ENCODE measurements at regions not wholly inside any gene's neighbourhood (a gene's known extent, or its start where the extent isn't known, plus 50 kb on each side); places are given as distances from the start of the nearest gene placed in this dataset.

DNA sequence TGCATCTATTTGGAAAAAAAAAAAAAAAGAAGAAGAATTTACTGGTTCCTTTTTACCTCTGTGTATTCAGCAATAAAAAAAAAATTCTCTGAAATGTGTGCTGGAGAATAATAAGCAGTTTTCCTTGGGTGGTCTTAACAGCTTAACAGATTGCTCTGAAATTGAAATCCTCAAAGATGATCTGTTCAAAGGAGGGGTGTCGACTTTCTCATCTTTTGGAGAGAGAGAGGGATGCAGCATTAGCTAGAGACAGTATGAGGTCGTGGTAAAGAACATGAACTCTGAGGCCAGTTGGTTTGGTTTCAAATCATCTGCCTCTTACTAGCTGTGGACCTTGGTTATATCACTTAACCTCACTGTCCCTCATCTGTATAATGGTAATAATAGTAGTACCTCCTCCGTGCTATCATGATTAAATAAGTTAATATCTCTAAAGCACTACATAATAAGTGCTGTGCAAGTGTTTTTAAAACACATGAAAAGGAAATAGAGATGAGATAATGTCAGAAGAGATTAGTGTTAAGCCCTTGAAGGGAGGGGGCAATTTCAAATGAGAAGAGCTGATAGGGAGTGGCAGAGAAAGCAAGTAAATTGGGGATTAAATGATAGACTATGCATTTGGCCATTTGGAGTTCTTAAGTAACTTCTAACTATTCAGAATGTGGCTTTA is 109.9 kb upstream of the LIMCH1 start:
- no peak for DNase-seq

DNA sequence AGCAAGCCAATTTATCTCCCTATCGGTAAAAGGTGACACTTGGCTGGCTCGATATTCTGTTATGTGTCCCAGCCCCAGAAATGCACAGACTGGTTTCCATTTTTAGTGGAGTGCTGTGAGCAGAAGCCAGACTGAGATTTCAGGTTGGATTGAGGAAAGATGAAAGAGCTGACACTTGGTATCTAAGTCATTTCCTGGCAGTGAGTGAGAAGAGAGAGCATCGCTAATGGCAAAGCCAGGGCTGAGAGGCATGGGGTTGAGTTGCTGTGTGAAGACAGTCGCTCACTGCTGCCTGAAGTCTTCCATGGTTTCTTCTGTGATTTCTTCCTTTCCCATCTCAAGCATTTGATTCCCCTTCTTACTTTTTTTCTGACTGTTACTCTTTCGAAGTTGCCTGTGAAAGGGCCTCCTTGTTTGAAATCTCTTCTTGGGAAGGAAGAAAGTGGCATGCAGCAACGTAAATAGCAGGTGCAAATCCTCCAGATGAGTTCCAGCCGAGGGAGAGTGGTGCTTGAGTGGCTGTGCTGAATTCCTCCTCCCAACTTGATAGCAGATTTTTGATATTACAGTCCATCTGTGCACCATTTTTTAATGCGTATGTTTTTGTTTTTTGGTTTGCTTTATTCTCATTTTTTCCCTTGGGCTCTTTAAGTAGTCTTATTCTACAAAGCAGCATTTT is 109.2 kb upstream of the LIMCH1 start:
- DNase-seq, result no peak

DNA sequence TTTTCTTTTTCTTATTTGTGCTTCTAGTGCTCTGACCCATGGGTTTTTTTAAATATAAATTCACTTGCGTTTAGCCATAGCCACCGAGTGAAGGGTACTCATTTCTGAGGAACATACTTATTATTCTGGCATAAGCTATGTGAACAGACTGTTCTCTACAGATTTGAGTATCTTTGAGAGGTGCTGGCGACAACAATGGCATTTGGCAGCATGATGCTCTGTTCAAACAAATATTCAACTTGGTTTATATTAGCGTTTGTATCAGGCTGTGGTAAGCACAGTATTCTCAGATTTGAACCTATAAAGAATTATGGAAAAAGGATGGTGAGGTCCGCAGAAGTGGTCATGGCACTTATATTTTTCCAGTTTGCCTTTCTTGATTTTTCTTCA is 108.7 kb upstream of the LIMCH1 start:
- DNase-seq, result no peak

DNA sequence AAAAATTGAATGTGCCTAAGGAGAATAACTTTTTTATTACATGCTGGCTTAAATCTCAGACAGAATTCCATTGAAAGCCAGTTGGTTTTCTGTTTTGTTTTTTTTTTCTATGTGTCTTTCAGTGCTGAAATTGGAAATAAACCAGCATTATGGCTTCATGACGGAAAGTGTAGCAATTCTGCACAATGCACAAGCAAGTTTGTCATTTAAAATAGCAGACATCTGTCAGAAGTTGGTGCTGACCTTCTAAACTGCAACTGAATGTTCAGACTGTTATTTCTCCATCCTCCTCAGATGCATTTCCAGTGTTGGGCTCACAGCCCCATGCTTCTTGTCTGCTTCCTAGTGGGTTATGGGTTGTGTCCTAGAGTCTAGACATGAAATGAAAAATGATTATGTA is 107.2 kb upstream of the LIMCH1 start:
- DNase-seq, result peak in 1 of 2 donors; percentile 73

DNA sequence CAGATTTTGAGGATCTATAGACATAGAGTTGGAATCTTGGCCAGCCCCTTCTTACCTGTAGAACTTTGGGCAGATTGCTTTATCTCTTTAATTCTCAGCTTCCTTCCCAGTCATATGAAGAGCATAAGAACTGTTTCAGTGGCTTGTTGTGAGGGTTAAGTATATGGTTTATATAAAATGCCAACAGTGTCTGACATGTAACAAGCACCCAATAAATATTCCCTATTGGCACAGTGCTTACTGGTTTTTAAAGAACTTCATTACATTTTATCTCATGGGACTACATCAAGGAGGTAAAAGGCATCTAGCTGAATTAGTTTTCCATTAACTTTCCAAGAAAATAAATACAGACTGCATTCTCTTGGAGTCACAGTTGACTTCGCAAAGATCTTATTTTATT is 106.7 kb upstream of the LIMCH1 start:
- no peak for DNase-seq

DNA sequence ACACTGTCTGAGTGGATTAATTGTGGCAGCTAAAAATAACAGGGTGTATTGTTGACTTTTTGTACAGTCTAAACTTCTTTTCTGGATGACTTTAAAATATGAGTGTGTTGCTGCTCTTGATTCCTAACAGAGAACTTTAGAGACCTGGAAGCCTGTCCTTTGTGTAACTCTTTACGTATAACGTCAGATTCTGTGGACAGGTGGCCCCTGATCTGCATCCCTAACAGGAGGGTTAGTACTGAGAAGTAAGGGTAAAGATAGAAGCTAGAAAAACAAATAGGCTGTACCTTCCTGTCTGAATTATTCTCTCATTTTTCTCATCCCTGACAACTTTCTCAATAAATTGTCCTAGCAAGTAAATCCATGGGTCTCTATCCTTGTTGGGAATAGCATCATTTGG is 105.7 kb upstream of the LIMCH1 start:
- DNase-seq, result no peak

DNA sequence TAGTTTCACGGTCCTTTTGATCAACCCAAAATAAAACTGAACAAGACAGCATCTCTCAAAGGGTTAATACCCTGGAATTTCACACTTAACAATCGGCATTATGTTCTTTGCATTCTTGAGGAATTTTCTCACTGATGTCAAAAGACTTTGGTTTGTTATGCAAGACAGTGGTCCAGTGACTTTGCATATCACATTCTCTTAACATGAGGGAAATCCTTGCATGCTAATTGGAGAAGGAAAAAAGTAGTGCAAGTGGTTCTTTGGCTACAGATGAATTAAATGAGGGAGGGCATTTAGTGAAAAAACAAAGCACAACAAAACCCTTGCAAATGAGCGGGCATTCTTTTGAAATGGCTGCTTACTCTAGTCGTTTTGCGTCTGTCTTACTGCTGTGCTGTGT is 105.1 kb upstream of the LIMCH1 start:
- DNase-seq, result peak in 1 of 2 donors; percentile 32

DNA sequence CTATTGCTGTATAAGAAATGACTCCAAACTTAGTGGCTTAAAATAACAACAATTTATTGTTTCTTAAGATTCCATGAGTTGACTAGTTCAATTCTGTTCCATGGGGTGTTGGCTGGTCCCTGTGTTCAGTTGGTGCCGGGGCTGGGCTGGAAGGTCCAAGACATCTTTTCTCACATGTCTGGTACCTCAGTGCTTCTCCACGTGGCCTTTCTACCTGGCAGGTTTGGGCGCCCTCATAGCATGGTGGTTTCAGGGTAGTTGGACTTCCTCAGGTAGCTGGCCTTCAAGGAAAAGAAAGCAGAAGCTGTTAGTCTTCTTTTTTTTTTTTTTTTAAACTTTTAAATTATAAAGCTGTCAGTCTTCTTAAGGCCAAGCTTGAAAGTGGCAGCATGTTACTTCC is 104.6 kb upstream of the LIMCH1 start:
- DNase-seq, result no peak

DNA sequence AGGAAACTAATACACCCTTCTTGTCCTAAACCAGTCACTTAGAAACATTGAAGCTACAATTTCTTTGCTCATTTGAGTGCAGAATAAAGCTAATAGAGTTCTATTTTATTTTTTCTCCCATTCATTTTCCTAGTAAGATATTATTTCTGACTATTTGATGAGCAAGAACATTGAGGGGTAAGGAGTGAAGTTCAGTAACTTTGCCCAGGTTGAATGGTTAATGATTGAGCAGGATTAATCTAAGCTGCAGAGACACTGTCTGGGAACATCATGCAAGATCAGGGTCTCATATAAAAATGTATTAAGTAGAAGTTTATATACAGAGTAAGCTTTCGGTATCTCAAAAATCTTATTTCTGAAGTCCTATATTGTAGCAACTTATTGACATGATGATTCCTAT is 102.4 kb upstream of the LIMCH1 start:
- DNase-seq, result no peak

DNA sequence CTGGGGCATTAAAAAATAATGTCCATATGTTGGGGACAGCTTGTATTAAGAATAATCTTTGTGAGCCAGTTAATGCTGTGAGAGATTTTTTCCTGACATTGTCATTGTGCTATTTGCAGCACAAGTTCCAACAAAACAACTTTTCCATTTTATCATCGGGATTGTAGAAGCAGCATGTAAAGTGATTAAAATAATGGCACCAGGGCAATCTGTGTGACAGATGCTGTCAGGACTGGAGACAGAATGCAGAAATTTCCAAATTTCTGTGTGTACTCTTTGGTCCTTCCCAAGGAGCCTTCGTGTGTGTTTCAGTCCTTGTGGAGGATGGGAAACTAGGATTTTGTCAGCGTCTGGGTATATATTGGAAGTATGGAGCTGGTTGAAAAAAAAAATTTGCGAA is 101.5 kb upstream of the LIMCH1 start:
- no peak for DNase-seq

DNA sequence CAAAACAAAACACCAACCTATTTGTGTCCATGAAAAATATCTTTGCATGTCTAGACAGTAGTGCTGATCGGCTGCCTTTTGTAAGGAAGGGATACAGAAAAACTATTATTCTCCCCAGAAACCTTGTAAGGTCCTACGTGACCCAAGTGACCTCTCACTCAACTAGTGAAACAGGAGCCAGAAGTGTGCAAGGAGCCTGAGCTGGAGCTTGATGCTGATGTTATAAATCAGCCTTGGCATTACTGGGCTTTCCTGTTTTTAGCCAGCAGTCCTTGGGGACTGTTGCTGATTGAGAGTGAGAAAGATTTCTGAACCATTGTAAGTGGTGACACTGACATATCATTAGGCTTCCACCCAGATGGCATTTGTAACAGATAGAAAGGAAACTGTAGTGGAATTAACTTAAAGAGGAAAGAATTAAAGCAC is 100.8 kb upstream of the LIMCH1 start:
- no peak for DNase-seq

DNA sequence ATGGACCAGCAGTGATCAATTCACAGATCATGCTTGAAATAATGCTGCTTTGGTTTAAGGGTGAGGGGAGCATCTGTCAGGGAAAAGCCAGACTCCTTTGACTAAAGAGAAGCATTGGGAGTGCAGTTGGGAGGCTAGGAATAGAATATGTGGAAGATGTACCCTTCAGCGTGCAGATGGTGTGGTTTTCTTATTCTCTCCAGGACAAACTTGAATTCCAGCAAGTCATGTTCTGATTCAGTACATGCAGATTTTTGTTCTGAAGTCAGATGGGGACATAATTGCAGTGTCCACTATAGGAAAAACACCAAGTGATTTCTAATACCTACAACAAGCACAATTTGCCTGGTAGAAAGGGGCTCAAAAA is 99.0 kb upstream of the LIMCH1 start:
- no peak for DNase-seq

DNA sequence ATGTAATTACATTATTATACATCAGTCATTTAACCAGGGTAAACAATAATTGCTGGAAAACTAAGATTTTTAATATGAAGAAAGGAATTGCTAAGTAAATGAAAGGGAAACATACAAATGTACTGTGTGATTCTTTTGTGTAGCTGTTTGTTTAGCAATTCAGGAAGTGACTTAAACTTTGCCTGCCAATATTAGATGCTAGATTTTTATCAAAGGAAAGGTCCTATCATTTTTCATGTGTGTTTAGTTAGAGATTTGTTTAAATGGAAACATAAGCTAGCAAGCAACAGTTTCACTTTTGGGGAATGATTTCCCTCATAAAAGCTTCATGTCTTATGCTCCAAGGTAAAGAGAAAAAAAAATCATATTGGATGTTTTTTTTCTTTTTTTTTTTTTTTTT is 95.1 kb upstream of the LIMCH1 start:
- DNase-seq, result no peak

DNA sequence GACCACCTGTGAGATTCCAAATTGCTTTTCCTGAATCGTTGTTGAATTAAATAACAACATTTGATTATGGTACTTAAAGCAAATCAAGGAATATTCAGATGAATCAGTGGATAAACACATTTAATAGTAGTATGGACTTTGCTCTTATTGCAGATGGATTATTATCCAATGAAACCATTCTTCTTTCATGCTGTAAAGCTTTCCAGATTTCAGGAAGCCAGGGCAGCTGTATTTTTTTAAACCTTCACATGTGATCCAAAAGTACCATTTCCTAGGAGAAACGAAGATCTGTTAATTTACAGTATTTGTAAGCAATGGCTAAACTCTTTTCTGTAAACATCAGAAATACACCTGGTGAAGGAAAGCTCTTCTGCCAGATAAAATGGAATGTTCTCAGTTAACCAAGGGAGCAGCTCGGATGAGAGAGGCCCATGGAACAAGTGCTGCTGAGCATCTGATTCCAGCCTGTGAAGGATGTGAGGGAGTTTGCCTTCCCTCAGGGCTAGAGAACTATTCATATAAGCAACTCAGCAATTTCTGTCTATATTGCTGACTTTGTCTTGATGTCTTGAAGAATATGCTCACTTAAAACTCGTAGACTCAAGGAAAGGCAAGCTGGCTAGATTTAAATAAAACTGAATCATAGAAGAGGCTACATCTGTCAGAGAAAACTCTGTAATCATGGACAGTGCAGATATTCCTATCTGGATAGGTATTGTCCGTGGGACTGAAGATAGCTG is 94.4 kb upstream of the LIMCH1 start:
- no peak for DNase-seq

DNA sequence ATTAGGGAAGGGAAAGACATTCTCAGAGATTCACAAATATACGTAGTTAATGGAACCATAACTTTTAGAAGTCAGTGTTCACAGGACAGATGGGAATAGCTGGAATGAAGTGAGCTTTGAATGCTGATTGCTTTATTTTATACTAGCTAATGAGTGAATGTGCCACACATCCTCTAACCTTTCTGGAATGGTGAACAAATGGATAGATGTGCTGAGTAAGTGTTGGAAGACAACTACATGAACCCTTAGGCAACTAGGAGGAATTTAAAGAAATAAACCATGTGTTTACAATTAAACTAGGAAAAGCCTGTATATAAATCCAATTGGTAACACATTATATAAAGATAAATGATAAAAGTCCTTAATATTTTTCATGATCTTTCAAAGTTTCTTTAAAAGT is 91.6 kb upstream of the LIMCH1 start:
- DNase-seq, result no peak

DNA sequence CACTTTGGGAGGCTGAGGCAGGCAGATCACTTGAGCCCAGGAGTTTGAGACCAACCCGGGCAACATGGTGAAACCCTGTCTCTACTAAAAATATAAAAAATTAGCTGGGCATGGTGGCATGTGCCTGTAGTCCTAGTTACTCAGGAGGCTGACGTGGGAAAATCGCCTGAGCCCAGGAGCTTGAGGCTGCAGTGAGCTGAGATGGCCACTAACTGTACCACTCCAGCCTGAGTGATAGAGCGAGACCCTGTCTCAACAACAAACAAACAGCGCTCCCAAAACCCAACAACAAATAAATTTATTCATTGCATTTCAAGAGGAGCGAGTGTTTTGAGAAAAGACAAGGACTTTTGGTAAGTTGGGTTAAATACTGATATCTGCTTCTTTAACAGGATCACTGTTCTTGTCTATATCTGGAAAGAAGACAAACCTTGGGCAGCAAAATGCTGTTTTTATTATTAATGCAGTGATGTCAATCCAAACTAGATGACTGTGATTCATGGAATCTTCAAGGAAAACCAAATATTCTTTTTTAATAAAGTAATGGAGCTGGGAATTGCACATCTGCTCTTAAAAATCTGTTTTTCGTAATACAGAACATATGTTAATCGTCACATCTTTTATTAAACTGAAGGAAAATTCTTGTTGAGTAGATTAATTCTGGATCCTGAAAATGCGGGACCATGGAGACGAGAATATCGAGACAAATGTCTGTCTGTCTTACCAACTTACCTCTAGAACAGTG is 90.8 kb upstream of the LIMCH1 start:
- DNase-seq, result no peak

DNA sequence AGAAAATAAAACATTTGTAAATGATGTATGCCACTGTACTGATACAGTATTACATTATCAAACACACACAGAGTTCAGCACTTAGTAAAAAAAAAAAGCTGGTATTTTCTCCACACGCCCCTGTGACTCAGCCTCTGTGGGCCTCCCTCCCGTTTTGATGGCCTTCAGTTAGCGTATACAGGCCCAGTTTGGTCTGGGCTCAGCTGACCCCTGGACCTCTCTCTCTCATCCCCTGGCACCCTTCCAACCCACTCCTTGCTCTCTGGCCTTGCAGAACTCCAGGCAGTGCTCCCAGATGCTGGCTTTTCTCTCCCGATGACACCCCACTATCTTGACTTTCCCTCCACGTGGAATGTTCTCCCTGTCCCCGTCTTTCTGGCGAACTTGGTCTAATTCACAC is 89.0 kb upstream of the LIMCH1 start:
- no peak for DNase-seq

DNA sequence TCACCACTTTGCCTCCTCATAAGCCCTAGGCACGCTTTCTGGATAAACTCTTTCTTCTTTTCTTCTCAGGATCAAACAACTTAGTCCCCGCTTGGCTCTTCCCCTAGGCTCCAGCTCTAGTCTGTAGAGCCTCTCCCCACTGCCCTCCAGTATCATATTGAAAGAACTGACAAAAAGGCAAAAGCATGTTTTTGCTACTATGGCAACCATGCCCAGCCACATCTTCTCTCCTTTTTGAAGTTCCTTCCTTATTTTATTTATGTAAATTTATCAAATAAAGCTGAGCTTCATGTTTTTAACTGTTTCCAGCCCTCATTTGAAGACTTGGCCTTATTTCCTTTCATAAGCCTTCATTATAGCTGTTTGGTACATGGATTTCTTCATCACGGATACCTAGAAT is 86.0 kb upstream of the LIMCH1 start:
- DNase-seq, result no peak

DNA sequence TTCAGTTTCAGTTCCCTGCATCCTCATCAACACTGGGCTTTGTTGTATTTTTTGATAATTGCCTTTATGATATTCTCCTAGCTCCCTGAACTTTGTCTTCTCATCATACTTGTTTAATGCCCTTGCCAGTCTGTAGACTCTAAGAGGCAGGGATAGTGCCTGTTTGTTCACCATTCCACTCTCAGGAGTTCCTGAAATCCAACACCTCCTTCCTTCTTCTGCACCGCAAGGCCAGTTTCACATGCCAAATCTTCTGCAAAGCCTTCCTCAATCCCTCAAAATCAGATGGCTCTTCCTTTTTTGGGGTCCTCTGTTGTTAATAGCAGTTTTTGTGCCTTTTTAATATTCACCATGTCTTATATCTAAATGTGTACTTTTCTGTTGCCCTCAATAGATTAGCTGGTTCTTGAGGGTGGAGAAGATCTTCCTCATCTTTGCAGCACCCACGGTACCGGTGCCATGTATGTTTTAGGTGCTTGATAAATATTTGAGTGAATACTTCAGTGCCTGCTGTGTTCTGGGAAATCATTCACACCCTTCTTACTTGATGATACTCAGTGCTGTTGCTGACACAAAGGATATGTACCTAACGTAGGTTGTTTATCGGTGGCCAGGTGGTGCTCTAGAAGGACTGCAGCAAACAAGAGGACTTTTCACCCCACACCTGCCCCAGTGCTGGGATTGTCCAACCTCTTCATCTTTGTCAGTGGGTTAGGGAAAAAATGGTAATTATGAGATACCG is 85.3 kb upstream of the LIMCH1 start:
- no peak for DNase-seq

DNA sequence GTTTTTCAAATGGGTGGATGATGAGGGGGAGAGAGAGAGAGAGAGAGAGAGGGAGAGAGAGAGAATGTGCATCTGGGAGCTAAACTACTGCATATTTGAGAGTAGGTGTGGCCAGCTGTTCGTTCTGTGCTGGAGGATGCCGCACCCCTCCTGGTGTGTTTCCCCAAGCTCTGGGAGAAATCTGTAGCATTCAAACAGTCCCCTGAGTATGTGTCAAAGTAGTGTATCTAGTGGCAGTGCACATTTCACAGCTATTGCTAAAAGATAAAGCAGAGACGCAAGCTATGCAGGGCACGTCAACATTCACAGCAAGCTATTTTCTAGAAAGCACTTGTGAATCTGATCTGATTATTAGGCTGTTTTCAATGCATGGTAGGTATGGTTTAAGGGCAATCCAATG is 83.5 kb upstream of the LIMCH1 start:
- no peak for DNase-seq

DNA sequence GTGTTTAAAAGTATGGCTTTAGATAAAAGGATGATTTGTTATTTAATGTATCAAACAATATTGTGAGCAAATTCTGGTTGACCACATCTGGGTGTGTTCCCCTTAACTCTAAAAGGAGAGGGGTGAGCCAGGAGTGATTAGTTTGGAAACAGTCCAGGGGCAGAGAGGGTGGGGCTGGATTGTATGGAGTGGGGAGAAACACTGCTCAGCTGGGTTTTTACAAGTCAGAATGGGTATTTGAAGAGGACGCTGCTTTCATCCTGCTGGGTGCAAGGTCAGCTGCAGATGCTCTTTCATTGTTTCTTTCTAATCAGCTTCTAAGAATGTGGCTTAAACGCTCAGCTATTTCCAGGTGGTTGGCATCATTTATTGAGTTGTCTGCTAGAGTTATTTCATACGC is 82.8 kb upstream of the LIMCH1 start:
- DNase-seq, result peak; percentile 67 to 73

DNA sequence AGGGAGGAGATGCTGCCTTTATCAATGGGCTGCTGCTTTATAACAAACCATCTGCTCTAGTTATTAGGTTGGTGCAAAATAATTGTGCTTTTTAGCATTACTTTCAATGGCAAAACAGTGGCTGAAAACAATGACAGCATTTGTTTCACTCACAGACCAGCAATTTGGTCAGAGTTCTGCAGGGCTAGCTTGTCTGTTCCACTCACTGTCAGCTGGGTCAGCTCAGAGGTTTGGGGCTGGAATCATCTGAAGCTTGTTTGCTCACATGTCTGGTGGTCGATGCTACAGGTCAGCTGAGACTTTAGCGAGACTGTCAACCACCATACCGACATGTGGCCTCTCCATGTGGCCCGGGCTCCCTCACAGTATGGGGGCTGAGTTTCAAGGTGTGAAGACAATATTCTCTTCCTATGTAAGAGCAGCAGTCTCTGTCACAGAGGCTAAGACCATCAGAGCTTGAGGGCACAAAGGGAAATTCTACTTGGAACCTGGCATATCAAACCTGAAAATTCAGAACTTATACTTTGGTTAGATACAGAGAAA is 81.3 kb upstream of the LIMCH1 start:
- no peak for DNase-seq
